ENCODE measurements at regions not wholly inside any gene's neighbourhood (a gene's known extent, or its start where the extent isn't known, plus 50 kb on each side); places are given as distances from the start of the nearest gene placed in this dataset.

DNA sequence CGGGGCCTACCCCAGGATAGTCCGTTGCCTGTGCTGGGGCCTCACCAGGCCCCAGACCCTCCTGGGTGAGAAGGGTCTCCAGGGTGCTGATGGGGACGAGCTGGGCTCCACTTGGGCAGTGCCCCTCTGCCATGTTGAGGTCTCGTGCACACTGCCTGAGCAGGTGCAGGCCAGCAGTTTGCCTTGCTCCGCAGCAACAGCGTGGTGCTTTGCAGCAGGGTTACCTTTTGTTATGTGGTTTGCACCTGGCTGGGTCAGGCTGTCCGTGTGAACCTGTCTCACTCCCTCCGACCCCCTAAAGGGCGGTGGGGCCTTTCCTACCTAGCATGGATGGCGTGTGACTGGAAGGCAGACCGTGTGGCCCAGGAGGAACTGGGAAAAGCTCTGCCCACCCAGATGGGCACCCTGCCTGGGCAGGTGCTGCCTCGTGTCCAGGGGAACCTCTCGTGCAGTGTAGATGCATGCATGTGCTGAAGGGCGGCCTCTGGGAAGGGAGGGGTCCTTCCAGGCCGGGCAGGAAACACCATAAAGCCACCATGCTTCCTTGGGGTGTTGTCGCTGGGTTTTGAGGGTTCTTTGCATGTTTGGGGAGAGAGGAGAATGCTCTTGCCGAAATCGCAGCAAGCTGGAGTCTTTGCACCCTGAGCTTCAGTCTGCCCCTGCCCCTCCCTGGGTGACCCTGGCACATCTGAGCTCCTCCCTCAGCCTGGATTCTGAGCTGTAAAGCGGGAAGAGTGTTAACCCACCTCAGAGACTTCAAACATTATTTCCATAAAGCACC is 75.4 kb upstream of the PPARA start:
- in situ Hi-C loops (cut with HindIII; ENCODE audit: low pct_unique_long_range_greater_than_20kb, low sequenced_read_pairs) = no loop called here
- DNase-seq (ENCODE audit: low read depth, low spot score) (no peak), ATAC-seq (no peak)
- TF ChIP-seq, protein P1, sequence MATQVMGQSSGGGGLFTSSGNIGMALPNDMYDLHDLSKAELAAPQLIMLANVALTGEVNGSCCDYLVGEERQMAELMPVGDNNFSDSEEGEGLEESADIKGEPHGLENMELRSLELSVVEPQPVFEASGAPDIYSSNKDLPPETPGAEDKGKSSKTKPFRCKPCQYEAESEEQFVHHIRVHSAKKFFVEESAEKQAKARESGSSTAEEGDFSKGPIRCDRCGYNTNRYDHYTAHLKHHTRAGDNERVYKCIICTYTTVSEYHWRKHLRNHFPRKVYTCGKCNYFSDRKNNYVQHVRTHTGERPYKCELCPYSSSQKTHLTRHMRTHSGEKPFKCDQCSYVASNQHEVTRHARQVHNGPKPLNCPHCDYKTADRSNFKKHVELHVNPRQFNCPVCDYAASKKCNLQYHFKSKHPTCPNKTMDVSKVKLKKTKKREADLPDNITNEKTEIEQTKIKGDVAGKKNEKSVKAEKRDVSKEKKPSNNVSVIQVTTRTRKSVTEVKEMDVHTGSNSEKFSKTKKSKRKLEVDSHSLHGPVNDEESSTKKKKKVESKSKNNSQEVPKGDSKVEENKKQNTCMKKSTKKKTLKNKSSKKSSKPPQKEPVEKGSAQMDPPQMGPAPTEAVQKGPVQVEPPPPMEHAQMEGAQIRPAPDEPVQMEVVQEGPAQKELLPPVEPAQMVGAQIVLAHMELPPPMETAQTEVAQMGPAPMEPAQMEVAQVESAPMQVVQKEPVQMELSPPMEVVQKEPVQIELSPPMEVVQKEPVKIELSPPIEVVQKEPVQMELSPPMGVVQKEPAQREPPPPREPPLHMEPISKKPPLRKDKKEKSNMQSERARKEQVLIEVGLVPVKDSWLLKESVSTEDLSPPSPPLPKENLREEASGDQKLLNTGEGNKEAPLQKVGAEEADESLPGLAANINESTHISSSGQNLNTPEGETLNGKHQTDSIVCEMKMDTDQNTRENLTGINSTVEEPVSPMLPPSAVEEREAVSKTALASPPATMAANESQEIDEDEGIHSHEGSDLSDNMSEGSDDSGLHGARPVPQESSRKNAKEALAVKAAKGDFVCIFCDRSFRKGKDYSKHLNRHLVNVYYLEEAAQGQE (IDR thresholded peaks at IDR 0.05; ENCODE audit: insufficient read depth in 1 of 2, low read depth in 2 of 2, low read length in 1 of 2) = no peak
- TF ChIP-seq POLR2AphosphoS5 (IDR thresholded peaks at IDR 0.05; ENCODE audit: low read depth, low read length) = peak; percentile 26; the same call in 1 of the 2 replicates
- Histone ChIP-seq H3K9me3 (ENCODE audit: control insufficient read depth, insufficient read depth, low read depth, low read length) (no peaks in the 10 kb centered on the region), H3K4me1 (ENCODE audit: control insufficient read depth, insufficient read depth, low read length) (peaks cover 21% of the 10 kb centered on the region), H3K4me3 (ENCODE audit: low read depth in 2 of 2, low read length in 2 of 2) (peak overlapping the region; percentile 83 to 90), H3K36me3 (ENCODE audit: control insufficient read depth, insufficient read depth, low read length) (peaks cover 9% of the 10 kb centered on the region), H3K27ac (ENCODE audit: low read length) (peak overlapping the region; percentile 99), H3K27me3 (ENCODE audit: control insufficient read depth, insufficient read depth, low read length) (no peaks in the 10 kb centered on the region)
- ChIA-PET CTCF (no interaction called here), POLR2A (no interaction called here)
- no TSS peak for BruUV-seq (replicated peaks)
- intact Hi-C loops (cut with micrococcal nuclease; ENCODE audit: unreplicated experiment) = no loop called here

DNA sequence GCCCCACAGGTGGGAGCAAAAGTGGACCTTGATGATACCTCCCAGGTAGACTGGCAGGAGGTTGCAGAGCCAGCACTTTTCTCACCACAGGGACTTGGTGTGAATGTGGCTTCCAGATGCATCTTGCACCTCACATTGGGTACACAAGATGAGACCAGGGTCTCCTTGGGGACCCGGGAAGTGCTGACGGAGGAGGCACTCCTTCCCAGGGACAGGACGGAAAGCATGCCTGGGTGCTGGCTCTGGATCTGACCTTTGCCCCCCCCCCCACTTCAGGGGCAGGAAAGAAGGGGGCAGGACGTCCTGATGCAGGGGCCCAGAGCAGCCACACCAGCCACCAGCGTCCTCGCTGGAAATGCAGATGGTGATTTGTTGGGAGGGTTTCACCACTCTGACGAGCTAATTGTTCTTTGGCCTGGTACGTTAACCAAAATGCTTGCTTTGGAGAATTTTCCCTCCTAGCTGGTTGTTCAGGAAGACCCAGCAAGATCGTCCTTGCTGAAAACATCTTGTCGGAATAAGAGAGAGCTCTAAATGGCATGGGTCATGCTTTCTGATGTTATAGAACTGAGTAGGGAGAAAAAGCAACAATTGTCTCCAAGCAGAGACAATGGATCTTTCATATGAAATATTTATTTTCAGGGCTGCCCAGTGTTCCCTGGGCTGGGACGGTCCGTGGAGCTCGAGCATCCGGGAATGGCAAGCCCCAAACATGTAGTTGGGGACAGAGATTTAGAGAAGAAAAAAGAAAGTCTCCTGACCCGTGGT is 74.4 kb upstream of the PPARA start:
- intact Hi-C loops (cut with micrococcal nuclease; ENCODE audit: unreplicated experiment) = no loop called here

More for the DNA sequence above, 74.4 kb upstream of the PPARA start:
- Histone ChIP-seq H3K36me3 (ENCODE audit: control insufficient read depth, insufficient read depth, low read length) (peaks cover 9% of the 10 kb centered on the region), H3K4me1 (ENCODE audit: control insufficient read depth, insufficient read depth, low read length) (peaks cover 21% of the 10 kb centered on the region), H3K4me3 (ENCODE audit: low read depth in 2 of 2, low read length in 2 of 2) (peak overlapping the region; percentile 83 to 90), H3K27me3 (ENCODE audit: control insufficient read depth, insufficient read depth, low read length) (no peaks in the 10 kb centered on the region), H3K27ac (ENCODE audit: low read length) (peak overlapping the region; percentile 99), H3K9me3 (ENCODE audit: control insufficient read depth, insufficient read depth, low read depth, low read length) (no peaks in the 10 kb centered on the region)
- ATAC-seq (no peak), DNase-seq (ENCODE audit: low read depth, low spot score) (no peak)
- TF ChIP-seq, protein P1 (IDR thresholded peaks at IDR 0.05; ENCODE audit: insufficient read depth in 1 of 2, low read depth in 2 of 2, low read length in 1 of 2) = no peak
- TF ChIP-seq, protein P2, sequence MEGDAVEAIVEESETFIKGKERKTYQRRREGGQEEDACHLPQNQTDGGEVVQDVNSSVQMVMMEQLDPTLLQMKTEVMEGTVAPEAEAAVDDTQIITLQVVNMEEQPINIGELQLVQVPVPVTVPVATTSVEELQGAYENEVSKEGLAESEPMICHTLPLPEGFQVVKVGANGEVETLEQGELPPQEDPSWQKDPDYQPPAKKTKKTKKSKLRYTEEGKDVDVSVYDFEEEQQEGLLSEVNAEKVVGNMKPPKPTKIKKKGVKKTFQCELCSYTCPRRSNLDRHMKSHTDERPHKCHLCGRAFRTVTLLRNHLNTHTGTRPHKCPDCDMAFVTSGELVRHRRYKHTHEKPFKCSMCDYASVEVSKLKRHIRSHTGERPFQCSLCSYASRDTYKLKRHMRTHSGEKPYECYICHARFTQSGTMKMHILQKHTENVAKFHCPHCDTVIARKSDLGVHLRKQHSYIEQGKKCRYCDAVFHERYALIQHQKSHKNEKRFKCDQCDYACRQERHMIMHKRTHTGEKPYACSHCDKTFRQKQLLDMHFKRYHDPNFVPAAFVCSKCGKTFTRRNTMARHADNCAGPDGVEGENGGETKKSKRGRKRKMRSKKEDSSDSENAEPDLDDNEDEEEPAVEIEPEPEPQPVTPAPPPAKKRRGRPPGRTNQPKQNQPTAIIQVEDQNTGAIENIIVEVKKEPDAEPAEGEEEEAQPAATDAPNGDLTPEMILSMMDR (IDR thresholded peaks at IDR 0.05) = no peak
- no peak for TF ChIP-seq SIN3A (IDR thresholded peaks at IDR 0.05; ENCODE audit: borderline replicate concordance, insufficient read depth, low read depth, low read length)
- no peak for TF ChIP-seq TCF7L2 (IDR thresholded peaks at IDR 0.05; ENCODE audit: low read depth, low read length)
- TF ChIP-seq POLR2AphosphoS5 (IDR thresholded peaks at IDR 0.05; ENCODE audit: low read depth, low read length) = no peak
- ChIA-PET POLR2A (no interaction called here), CTCF (no interaction called here)
- no TSS peak for BruUV-seq (replicated peaks)
- in situ Hi-C loops (cut with HindIII; ENCODE audit: low pct_unique_long_range_greater_than_20kb, low sequenced_read_pairs) = no loop called here

All from Panc1 (cell line).